H9 (cell line): ENCODE measurements at regions not wholly inside any gene's neighbourhood (a gene's known extent, or its start where the extent isn't known, plus 50 kb on each side); places are given as distances from the start of the nearest gene placed in this dataset.

Experiments
- DNase-seq: peaks from one replicate; pipeline ENCODE4 v3.0.0-alpha.2; 2017
- H2AFZ ChIP-seq: one replicate; pipeline ENCODE4 v1.6.1; 2013; ENCODE audit warnings: mild to moderate bottlenecking, low read length, control low read depth, moderate library complexity
- H2AK5ac ChIP-seq: 2 replicates; pipeline ENCODE4 v1.6.1; 2013; ENCODE audit warnings: low read length, control low read depth, mixed read lengths; ENCODE audit not compliant: insufficient read length
- H2BK120ac ChIP-seq: one replicate; pipeline ENCODE4 v1.6.1; 2013; ENCODE audit warnings: low read depth, mild to moderate bottlenecking, low read length, control low read depth, inconsistent platforms; ENCODE audit not compliant: poor library complexity, severe bottlenecking
- H2BK12ac ChIP-seq: 2 replicates; pipeline ENCODE4 v1.6.1; 2013; ENCODE audit warnings: low read length, control low read depth, mixed read lengths, low read depth; ENCODE audit not compliant: insufficient read length
- H2BK15ac ChIP-seq: 2 replicates; pipeline ENCODE4 v1.6.1; 2013; ENCODE audit warnings: low read depth, low read length, control low read depth
- H2BK20ac ChIP-seq: one replicate; pipeline ENCODE4 v1.6.1; 2013; ENCODE audit warnings: low read depth, mild to moderate bottlenecking, low read length, control low read depth, inconsistent platforms; ENCODE audit not compliant: poor library complexity, severe bottlenecking
- H2BK5ac ChIP-seq: 2 replicates; pipeline ENCODE4 v1.6.1; 2013; ENCODE audit warnings: low read length, control low read depth, mixed read lengths; ENCODE audit not compliant: insufficient read length
- H3K14ac ChIP-seq: 2 replicates; pipeline ENCODE4 v1.6.1; 2013; ENCODE audit warnings: low read length, control low read depth; ENCODE audit not compliant: insufficient read depth
- H3K18ac ChIP-seq: 2 replicates; pipeline ENCODE4 v1.6.1; 2013; ENCODE audit warnings: low read depth, mild to moderate bottlenecking, mixed read lengths, low read length, control low read depth; ENCODE audit not compliant: insufficient read length
- H3K23ac ChIP-seq: 2 replicates; pipeline ENCODE4 v1.6.1; 2013; ENCODE audit warnings: low read length, control low read depth, mixed read lengths, low read depth; ENCODE audit not compliant: insufficient read length
- H3K23me2 ChIP-seq: 2 replicates; pipeline ENCODE4 v1.6.1; 2013; ENCODE audit warnings: low read depth, mild to moderate bottlenecking, mixed read lengths, low read length, control low read depth; ENCODE audit not compliant: insufficient read length, poor library complexity, severe bottlenecking
- H3K27ac ChIP-seq: 2 replicates; pipeline ENCODE4 v1.5.1; 2013; ENCODE audit warnings: low read length, control low read depth, mixed read lengths, low read depth; ENCODE audit not compliant: insufficient read length
- H3K27me3 ChIP-seq: 2 replicates; pipeline ENCODE4 v1.6.1; 2013; ENCODE audit warnings: low read length, control low read depth, inconsistent platforms; ENCODE audit not compliant: insufficient read depth
- H3K4ac ChIP-seq: 2 replicates; pipeline ENCODE4 v1.6.1; 2013; ENCODE audit warnings: low read depth, mild to moderate bottlenecking, control low read depth, inconsistent platforms, low read length, moderate library complexity
- H3K4me1 ChIP-seq: 2 replicates; pipeline ENCODE4 v1.6.1; 2013; ENCODE audit warnings: low read length, control low read depth, inconsistent platforms; ENCODE audit not compliant: insufficient read depth
- H3K4me2 ChIP-seq: 2 replicates; pipeline ENCODE4 v1.6.1; 2013; ENCODE audit warnings: low read length, control low read depth, mixed read lengths; ENCODE audit not compliant: insufficient read length, insufficient read depth
- H3K56ac ChIP-seq: 2 replicates; pipeline ENCODE4 v1.6.1; 2013; ENCODE audit warnings: low read depth, mild to moderate bottlenecking, mixed read lengths, low read length, control low read depth; ENCODE audit not compliant: insufficient read length
- H3K79me1 ChIP-seq: 2 replicates; pipeline ENCODE4 v1.6.1; 2013; ENCODE audit warnings: low read depth, mild to moderate bottlenecking, moderate library complexity, low read length, control low read depth, inconsistent platforms; ENCODE audit not compliant: insufficient read depth, poor library complexity, severe bottlenecking
- H3K79me2 ChIP-seq: 2 replicates; pipeline ENCODE4 v1.6.1; 2013; ENCODE audit warnings: low read length, control low read depth, inconsistent platforms; ENCODE audit not compliant: insufficient read depth
- H3K9ac ChIP-seq: 2 replicates; pipeline ENCODE4 v1.6.1; 2013; ENCODE audit warnings: low read length, control low read depth, mixed read lengths; ENCODE audit not compliant: insufficient read length; ENCODE audit errors: extremely low read depth
- H3K9me3 ChIP-seq: one replicate; pipeline ENCODE4 v1.6.1; 2013; ENCODE audit warnings: low read depth, low read length, inconsistent platforms; ENCODE audit not compliant: control insufficient read depth
- H3T11ph ChIP-seq: one replicate; pipeline ENCODE4 v1.6.1; 2013; ENCODE audit warnings: mild to moderate bottlenecking, low read length, control low read depth, inconsistent platforms
- H4K20me1 ChIP-seq: one replicate; pipeline ENCODE4 v1.6.1; 2013; ENCODE audit not compliant: control insufficient read depth, insufficient read length, insufficient read depth
- H4K5ac ChIP-seq: 2 replicates; pipeline ENCODE4 v1.6.1; 2013; ENCODE audit warnings: low read depth, mild to moderate bottlenecking, mixed read lengths, low read length, control low read depth; ENCODE audit not compliant: insufficient read length
- H4K8ac ChIP-seq: replicated peaks from 2 replicates; pipeline ENCODE4 v1.6.1; 2013; ENCODE audit warnings: low read length, control low read depth, mixed read lengths, low read depth; ENCODE audit not compliant: insufficient read length
- H4K91ac ChIP-seq: 2 replicates; pipeline ENCODE4 v1.6.1; 2013; ENCODE audit warnings: low read depth, mild to moderate bottlenecking, moderate library complexity, mixed read lengths, low read length, control low read depth; ENCODE audit not compliant: insufficient read length
- H3K27ac Mint-ChIP-seq, 3 experiments: 2 replicates in 2 of 3; 3 replicates in 1 of 3; pipeline ENCODE4 v1.8.0; 2020 to 2021; ENCODE audit warnings: mixed read lengths in 3 of 3, mild to moderate bottlenecking in 1 of 3, moderate library complexity in 1 of 3
- H3K27me3 Mint-ChIP-seq: 2 replicates; pipeline ENCODE4 v1.8.0; 2021; ENCODE audit warnings: low read depth, mild to moderate bottlenecking, moderate library complexity, mixed read lengths
- H3K36me3 Mint-ChIP-seq, 3 experiments: 2 replicates in 2 of 3; 3 replicates in 1 of 3; pipeline ENCODE4 v1.8.0; 2020 to 2021; ENCODE audit warnings: low read depth in 3 of 3, mixed read lengths in 3 of 3; ENCODE audit not compliant: insufficient read depth in 1 of 3
- H3K4me1 Mint-ChIP-seq, 2 experiments: 2 replicates each; pipeline ENCODE4 v1.8.0; 2020; ENCODE audit warnings: mixed read lengths in 2 of 2
- H3K4me3 Mint-ChIP-seq, 2 experiments: 2 replicates in 1 of 2; 3 replicates in 1 of 2; pipeline ENCODE4 v1.8.0; 2020 to 2021; ENCODE audit warnings: mild to moderate bottlenecking in 2 of 2, mixed read lengths in 2 of 2, moderate library complexity in 1 of 2
- H3K9me3 Mint-ChIP-seq, 2 experiments: 2 replicates in 1 of 2; 3 replicates in 1 of 2; pipeline ENCODE4 v1.8.0; 2020; ENCODE audit warnings: mild to moderate bottlenecking in 2 of 2, mixed read lengths in 2 of 2, moderate library complexity in 1 of 2
- WGBS: extraction: QIAGEN DNeasy Blood & Tissue Kit; methylation state at CpG from one replicate; pipeline ENCODE4 v1.1.7; 2013; ENCODE audit warnings: missing lambda C conversion rate, low lambda C conversion rate, mixed read lengths; ENCODE audit not compliant: insufficient read length; ENCODE audit errors: extremely low coverage; 5-methylcytosine and 5-hydroxymethylcytosine counted together
- TF ChIP-seq, protein P1 (sequence below): fragments of 200-600 bp; sonication (generic); conservative IDR thresholded peaks from 3 replicates; pipeline ENCODE4 v1.8.0; 2021; ENCODE audit warnings: antibody characterized with exemption, mild to moderate bottlenecking

DNA sequence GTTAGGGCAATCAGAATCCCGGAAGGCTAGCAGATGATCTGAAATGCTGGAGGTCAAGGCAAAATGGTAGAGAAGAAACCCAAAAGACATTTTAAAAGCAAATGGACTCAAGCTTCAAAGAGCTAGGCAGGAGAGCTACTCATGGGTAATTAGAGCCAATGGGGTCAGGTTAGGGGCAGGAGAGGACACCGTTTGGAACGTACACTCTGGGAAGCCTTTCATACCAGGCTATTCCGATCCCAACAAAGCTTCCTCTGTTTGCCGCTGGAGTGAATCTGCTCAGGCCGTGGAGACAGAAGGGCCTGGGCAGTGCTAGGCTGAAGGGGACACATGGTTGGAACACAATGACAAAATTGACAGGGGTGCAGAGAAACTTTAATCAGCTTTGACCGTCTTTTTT lies 346.6 kb downstream of the RPS6KC1 start:
- Histone ChIP-seq H4K8ac (no peak overlapping the region), H3K4me2 (no peak overlapping the region), H2BK20ac (no peak overlapping the region), H3K23me2 (no peaks in the 10 kb centered on the region), H3K4me1 (no peaks in the 10 kb centered on the region), H3K9me3 (no peaks in the 10 kb centered on the region), H3K18ac (no peak overlapping the region), H2AFZ (no peak overlapping the region), H3T11ph (no peak overlapping the region), H3K23ac (no peak overlapping the region), H3K4ac (no peak overlapping the region), H3K56ac (no peak overlapping the region), H2BK15ac (no peak overlapping the region), H3K14ac (no peak overlapping the region), H3K9ac (no peak overlapping the region), H4K91ac (no peak overlapping the region), H4K5ac (no peak overlapping the region), H2AK5ac (no peak overlapping the region), H3K27me3 (no peaks in the 10 kb centered on the region), H4K20me1 (no peaks in the 10 kb centered on the region), H2BK5ac (no peak overlapping the region), H2BK120ac (no peak overlapping the region), H3K79me2 (no peaks in the 10 kb centered on the region), H3K27ac (no peak overlapping the region), H3K79me1 (no peaks in the 10 kb centered on the region), H2BK12ac (no peak overlapping the region)
- no peak for DNase-seq
- no peaks in the 10 kb centered on the region for H3K9me3 Mint-ChIP-seq
- peaks cover 7 to 9% of the 10 kb centered on the region in 2 experiments for H3K4me1 Mint-ChIP-seq
- H3K36me3 Mint-ChIP-seq, result 0 out of 7 replicates have a peak, but pooled peaks cover 0 to 4% (median 0%) of the 10 kb centered on the region in 3 experiments
- H3K27me3 Mint-ChIP-seq, result peaks cover 3% of the 10 kb centered on the region
- H3K4me3 Mint-ChIP-seq, result no peak overlapping the region
- no CpG with 5 or more reads among the region's 7 CpGs for WGBS
- TF ChIP-seq, protein P1, sequence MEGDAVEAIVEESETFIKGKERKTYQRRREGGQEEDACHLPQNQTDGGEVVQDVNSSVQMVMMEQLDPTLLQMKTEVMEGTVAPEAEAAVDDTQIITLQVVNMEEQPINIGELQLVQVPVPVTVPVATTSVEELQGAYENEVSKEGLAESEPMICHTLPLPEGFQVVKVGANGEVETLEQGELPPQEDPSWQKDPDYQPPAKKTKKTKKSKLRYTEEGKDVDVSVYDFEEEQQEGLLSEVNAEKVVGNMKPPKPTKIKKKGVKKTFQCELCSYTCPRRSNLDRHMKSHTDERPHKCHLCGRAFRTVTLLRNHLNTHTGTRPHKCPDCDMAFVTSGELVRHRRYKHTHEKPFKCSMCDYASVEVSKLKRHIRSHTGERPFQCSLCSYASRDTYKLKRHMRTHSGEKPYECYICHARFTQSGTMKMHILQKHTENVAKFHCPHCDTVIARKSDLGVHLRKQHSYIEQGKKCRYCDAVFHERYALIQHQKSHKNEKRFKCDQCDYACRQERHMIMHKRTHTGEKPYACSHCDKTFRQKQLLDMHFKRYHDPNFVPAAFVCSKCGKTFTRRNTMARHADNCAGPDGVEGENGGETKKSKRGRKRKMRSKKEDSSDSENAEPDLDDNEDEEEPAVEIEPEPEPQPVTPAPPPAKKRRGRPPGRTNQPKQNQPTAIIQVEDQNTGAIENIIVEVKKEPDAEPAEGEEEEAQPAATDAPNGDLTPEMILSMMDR, result no peak
- H3K27ac Mint-ChIP-seq, result no peak overlapping the region
